ENCODE measurements at regions not wholly inside any gene's neighbourhood (a gene's known extent, or its start where the extent isn't known, plus 50 kb on each side); places are given as distances from the start of the nearest gene placed in this dataset.
A peak's percentile ranks its signal among the peaks of the same experiment; 100 is the strongest.

DNA sequence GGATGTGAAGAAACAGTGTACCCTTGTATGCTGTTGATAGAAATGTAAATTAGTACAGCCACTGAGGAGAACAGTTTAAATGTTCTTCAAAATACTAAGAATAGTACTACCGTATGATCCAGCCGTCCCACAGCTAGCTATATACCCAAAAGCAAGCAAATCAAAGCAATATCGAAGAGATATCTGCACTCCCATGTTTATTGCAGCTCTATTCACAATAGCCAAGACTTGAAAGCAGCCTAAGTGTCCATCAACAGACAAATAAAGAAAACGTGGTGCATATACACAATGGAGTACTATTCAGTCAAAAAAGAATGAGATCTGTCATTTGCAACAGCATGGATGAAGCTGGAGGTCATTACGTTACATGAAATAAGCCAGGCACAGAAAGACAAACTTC, 88.5 kb upstream of the SLC38A4 start:
- Histone ChIP-seq H3K4me3 (ENCODE audit: low read length) (no peak overlapping the region), H3K27me3 (ENCODE audit: control insufficient read depth, insufficient read depth) (no peaks in the 10 kb centered on the region), H3K27ac (ENCODE audit: low read length) (no peak overlapping the region), H3K4me1 (ENCODE audit: control insufficient read depth, insufficient read depth, low read length) (no peaks in the 10 kb centered on the region), H3K9me3 (ENCODE audit: control insufficient read depth, low read length) (no peaks in the 10 kb centered on the region)
- WGBS, result 73% methylated on average over 5 of the region's 5 CpGs
- DNase-seq, result no peak
- ATAC-seq, result no peak
- intact Hi-C loops (cut with DNase I), result no loop called here

DNA sequence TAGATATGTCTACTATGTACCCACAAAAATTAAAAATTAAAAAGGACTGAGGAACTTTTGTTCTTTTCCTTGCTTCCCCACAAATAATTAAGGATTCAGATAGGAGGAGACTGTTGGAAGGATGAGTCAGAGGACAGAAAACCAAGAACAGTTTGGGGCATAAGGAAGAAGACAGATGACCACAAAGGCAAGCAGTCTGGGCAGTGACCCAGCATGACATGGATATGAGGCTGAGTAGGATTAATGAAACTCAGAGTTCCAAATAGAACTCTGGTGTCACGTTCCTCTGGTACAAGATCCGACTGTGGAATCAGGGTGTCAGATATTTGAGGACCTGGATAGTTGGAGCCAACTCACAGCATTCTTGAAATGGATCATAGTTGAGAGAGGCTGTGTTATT, 89.3 kb upstream of the SLC38A4 start:
- no peaks in the 10 kb centered on the region for H3K4me1 ChIP-seq (ENCODE audit: control insufficient read depth, insufficient read depth, low read length)
- H3K4me3 ChIP-seq (ENCODE audit: low read length), result no peak overlapping the region
- ATAC-seq, result peak; percentile 71 to 76
- DNase-seq, result peak; percentile 20 to 49 (median 45)
- H3K9me3 ChIP-seq (ENCODE audit: control insufficient read depth, low read length), result no peaks in the 10 kb centered on the region
- H3K27me3 ChIP-seq (ENCODE audit: control insufficient read depth, insufficient read depth), result no peaks in the 10 kb centered on the region
- no peak overlapping the region for H3K27ac ChIP-seq (ENCODE audit: low read length)
- intact Hi-C loops (cut with DNase I), result no loop called here
- 45% methylated on average over 2 of the region's 2 CpGs for WGBS

DNA sequence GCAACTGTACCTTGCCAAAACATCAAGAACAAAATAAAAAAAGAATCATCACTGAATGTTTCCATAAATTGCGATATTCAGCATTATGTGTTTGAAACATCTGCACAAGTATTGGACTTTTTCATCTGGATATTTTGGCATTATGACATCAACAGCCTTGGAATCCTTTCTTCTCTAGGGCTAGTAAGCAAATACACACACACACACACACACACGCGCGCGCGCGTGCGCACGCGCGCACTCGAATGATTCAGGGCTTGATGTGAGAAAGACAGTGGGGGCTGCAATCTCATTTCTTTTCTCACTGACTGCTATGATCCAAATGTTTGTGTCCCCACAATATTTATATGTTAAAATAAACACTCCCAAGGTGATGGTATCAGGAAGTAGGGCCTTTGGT, 90.0 kb upstream of the SLC38A4 start:
- whole genome bisulfite sequencing, result 87% methylated on average over 12 of the region's 12 CpGs
- no peak overlapping the region for H3K27ac ChIP-seq (ENCODE audit: low read length)

DNA sequence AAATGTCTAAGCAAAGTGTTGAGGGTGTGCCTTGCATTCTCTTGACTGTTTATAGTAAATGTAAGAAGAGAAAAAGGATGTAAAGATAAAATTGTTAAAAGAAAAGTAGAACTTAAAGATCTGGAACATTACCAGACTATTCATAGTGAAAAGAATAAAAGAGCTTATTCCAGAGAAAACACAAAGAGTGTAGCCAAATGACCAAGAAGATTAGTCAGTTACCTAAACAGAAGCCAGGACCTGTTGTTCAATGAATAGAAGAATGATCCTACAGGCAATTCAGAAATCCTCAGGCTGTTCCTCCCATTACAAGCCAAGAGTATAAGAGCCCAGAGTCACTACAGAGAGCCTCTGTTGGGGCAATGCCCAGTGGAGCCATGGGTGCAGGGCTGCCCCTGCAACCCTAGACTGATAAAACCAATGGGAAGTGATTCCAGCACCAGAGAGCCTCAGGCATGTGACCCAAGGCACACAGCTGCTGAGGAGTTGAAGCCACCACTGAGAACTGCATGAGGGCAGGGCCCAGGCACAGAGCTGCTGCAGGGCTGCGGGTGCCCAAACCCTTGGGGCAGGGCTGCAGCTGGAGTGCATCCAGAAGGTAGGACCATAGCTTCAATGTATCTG, 91.1 kb upstream of the SLC38A4 start:
- Histone ChIP-seq H3K27ac (ENCODE audit: low read length) (no peak overlapping the region), H3K27me3 (ENCODE audit: control insufficient read depth, insufficient read depth) (no peaks in the 10 kb centered on the region), H3K4me3 (ENCODE audit: low read length) (no peak overlapping the region), H3K9me3 (ENCODE audit: control insufficient read depth, low read length) (no peaks in the 10 kb centered on the region), H3K4me1 (ENCODE audit: control insufficient read depth, insufficient read depth, low read length) (no peaks in the 10 kb centered on the region)
- WGBS, result 93% methylated on average over 1 of the region's 1 CpG
- no peak for ATAC-seq
- intact Hi-C loops (cut with DNase I), result no loop called here
- no peak for DNase-seq

More for the DNA sequence above, 90.0 kb upstream of the SLC38A4 start:
- H3K27me3 ChIP-seq (ENCODE audit: control insufficient read depth, insufficient read depth), result no peaks in the 10 kb centered on the region
- H3K4me3 ChIP-seq (ENCODE audit: low read length), result no peak overlapping the region
- DNase-seq, result no peak
- H3K4me1 ChIP-seq (ENCODE audit: control insufficient read depth, insufficient read depth, low read length), result no peaks in the 10 kb centered on the region
- intact Hi-C loops (cut with DNase I), result no loop called here
- no peaks in the 10 kb centered on the region for H3K9me3 ChIP-seq (ENCODE audit: control insufficient read depth, low read length)
- no peak for ATAC-seq

DNA sequence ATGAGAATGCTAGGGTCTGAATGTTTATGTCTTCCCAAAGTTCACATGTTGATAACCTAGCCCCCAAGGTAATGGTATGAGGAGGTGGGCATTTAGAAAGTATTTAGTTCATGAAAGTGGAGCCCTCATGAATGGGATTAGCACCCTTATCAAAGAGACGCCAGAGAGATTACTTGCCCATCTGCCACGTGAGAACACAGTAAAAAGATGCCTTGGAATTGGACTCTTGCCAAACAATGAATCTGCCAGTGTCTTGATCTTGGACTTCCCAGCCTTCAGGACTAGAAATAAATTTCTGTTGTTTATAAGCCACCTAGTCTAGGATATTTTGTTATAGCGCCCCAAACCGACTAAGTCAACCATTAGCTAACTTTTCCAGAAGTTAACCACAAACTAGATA, 92.0 kb upstream of the SLC38A4 start:
- no peak overlapping the region for H3K4me3 ChIP-seq (ENCODE audit: low read length)
- no peak for ATAC-seq
- no peaks in the 10 kb centered on the region for H3K27me3 ChIP-seq (ENCODE audit: control insufficient read depth, insufficient read depth)
- H3K9me3 ChIP-seq (ENCODE audit: control insufficient read depth, low read length), result no peaks in the 10 kb centered on the region
- 41% methylated on average over 4 of the region's 4 CpGs for WGBS
- intact Hi-C loops (cut with DNase I), result no loop called here
- no peaks in the 10 kb centered on the region for H3K4me1 ChIP-seq (ENCODE audit: control insufficient read depth, insufficient read depth, low read length)
- no peak overlapping the region for H3K27ac ChIP-seq (ENCODE audit: low read length)
- DNase-seq, result no peak

DNA sequence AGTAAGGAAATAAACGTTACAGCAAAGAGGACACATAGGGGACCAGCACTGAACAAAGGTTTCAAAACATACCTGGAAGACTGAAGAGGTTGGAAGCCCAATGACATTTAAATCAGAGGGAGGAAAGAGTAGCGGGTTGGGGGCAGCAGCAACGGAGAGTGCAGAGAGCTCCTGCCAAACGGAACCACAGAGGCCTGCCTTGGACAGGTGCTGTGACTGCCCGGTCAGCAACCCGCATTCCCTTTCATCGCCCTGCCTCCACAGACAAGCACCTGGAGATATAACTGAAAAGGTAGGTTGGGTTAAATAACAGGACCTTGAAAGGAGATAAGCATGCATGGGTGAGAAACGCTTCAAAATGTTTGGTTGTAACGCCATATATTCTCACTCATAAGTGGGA, 92.8 kb upstream of the SLC38A4 start:
- no peak overlapping the region for H3K4me3 ChIP-seq (ENCODE audit: low read length)
- intact Hi-C loops (cut with DNase I), result no loop called here
- no peak for DNase-seq
- no peaks in the 10 kb centered on the region for H3K4me1 ChIP-seq (ENCODE audit: control insufficient read depth, insufficient read depth, low read length)
- no peak for ATAC-seq
- 89% methylated on average over 9 of the region's 9 CpGs for WGBS
- no peaks in the 10 kb centered on the region for H3K9me3 ChIP-seq (ENCODE audit: control insufficient read depth, low read length)
- H3K27me3 ChIP-seq (ENCODE audit: control insufficient read depth, insufficient read depth), result no peaks in the 10 kb centered on the region
- no peak overlapping the region for H3K27ac ChIP-seq (ENCODE audit: low read length)

DNA sequence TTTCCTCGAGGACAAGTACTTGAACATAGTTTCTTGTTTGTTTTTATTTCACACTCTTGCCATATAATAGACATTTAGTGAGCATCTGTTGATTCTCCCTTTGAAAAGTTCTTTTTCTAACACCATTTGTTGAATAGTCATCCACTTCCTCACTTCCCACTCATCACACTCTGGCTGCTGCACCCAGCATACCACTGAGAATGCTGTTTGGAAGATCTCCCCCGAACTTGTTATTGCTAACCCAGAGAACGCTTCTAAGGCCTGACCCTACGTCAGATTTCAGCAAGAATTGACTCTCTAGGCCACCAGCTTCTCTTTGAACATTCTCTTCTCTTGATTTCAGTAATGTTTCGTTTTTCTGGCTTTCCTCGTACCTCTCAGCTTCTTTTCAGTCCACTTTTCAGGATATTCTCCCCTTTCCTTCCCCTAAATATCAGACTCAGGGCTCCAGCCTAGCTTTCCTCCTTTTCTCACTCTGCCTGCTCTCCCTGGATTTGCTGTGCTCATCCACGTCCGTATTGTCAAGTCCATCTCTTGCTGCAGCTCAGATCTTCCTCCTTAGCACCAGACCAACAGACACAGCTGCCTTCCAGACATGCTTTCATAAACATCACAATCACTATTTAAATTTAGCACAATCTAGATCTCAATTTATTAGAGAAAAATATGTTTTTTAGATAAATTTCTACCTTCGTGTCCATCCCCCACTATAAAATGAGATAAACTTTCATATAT, 94.0 kb upstream of the SLC38A4 start:
- ATAC-seq, result no peak
- no peak overlapping the region for H3K27ac ChIP-seq (ENCODE audit: low read length)
- no peaks in the 10 kb centered on the region for H3K9me3 ChIP-seq (ENCODE audit: control insufficient read depth, low read length)
- no peaks in the 10 kb centered on the region for H3K4me1 ChIP-seq (ENCODE audit: control insufficient read depth, insufficient read depth, low read length)
- H3K27me3 ChIP-seq (ENCODE audit: control insufficient read depth, insufficient read depth), result no peaks in the 10 kb centered on the region
- H3K4me3 ChIP-seq (ENCODE audit: low read length), result no peak overlapping the region
- 75% methylated on average over 9 of the region's 9 CpGs for WGBS
- intact Hi-C loops (cut with DNase I), result loop anchor here in 1 of 4 donors (10.0 kb wide), 1 partner anchor 235 kb away; no protein-coding TSS in a partner anchor
- DNase-seq, result no peak

DNA sequence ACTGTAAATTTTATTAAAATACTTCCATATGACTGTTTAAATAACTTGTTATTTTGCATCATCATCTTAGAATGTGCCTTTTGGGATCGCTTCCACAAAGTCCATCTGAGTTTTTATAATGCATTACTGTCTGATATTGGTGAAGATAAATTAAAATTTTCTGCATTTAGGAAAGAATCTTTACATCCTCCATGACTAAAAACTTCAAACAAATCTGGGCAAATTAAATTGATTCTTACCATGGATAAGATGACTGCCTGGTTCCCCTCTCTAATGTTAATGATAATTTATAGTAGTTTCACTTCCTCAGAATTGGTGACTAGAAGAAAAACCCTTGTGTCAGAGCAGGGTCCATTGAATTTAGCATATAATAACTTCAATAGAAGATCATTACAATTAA, 94.7 kb upstream of the SLC38A4 start:
- 93% methylated on average over 1 of the region's 1 CpG for WGBS
- ATAC-seq (no peak), DNase-seq (no peak)
- Histone ChIP-seq H3K9me3 (ENCODE audit: control insufficient read depth, low read length) (no peaks in the 10 kb centered on the region), H3K27me3 (ENCODE audit: control insufficient read depth, insufficient read depth) (no peaks in the 10 kb centered on the region), H3K27ac (ENCODE audit: low read length) (no peak overlapping the region), H3K4me1 (ENCODE audit: control insufficient read depth, insufficient read depth, low read length) (no peaks in the 10 kb centered on the region), H3K4me3 (ENCODE audit: low read length) (no peak overlapping the region)
- intact Hi-C loops (cut with DNase I), result loop anchor here in 1 of 4 donors (10.0 kb wide), 1 partner anchor 236 kb away; no protein-coding TSS in a partner anchor

DNA sequence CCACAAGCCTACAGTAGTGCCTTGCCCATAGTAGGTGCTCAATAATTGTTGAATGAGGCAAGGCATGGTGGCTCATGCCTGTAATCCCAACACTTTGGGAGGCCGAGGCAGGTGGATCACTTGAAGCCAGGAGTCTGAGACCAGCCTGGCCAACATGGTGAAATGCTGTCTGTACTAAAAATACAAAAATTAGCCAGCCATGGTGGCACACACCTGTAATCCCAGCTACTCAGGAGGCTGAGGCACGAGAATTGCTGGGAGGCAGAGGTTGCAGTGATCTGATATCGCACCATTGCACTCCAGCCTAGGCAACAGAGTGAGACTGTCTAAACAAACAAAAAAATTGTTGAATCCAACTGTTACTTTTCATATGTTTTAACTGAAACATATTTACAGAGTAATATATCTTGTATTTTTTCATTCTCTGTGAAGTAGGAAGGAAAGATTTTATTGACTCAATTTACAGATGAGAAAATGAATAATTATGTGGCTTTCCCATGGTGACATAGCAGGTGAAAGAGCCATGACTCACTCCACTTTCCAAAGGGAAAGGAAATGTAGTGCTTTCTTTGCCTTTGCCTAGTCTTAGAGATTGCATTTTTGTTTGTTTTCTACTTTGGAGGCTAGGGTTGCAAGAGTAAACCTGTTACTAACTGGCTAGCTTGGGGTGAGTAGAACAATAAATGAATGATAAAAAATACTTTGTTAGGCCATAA, 95.4 kb upstream of the SLC38A4 start:
- WGBS, result 89% methylated on average over 3 of the region's 3 CpGs
- no peak overlapping the region for H3K27ac ChIP-seq (ENCODE audit: low read length)

DNA sequence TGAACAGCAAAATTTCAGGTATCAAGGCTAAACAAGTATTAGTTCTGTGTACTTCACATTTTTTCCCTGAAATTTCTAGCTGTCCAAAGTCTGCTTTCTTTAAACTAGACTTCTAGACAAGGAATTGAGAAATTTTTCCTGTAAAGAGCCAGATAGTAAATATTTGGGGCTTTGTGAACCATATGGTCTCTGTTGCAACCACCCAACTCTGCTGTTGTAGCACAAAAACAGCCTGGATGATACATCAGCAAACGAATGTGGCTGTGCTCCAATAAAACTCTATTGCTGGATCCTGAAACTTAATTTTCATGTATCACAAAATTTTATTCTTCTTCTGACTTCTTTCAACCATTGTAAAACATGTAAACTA, 96.0 kb upstream of the SLC38A4 start:
- intact Hi-C loops (cut with DNase I), result loop anchor here in 1 of 4 donors (10.0 kb wide), 1 partner anchor 237 kb away; no protein-coding TSS in a partner anchor
- 62% methylated on average over 1 of the region's 1 CpG for WGBS
- Histone ChIP-seq H3K4me1 (ENCODE audit: control insufficient read depth, insufficient read depth, low read length) (no peaks in the 10 kb centered on the region), H3K27ac (ENCODE audit: low read length) (no peak overlapping the region), H3K27me3 (ENCODE audit: control insufficient read depth, insufficient read depth) (no peaks in the 10 kb centered on the region), H3K4me3 (ENCODE audit: low read length) (no peak overlapping the region), H3K9me3 (ENCODE audit: control insufficient read depth, low read length) (no peaks in the 10 kb centered on the region)
- ATAC-seq (no peak), DNase-seq (no peak)

More for the DNA sequence above, 95.4 kb upstream of the SLC38A4 start:
- DNase-seq (no peak), ATAC-seq (no peak)
- no peaks in the 10 kb centered on the region for H3K4me1 ChIP-seq (ENCODE audit: control insufficient read depth, insufficient read depth, low read length)
- H3K4me3 ChIP-seq (ENCODE audit: low read length), result no peak overlapping the region
- H3K27me3 ChIP-seq (ENCODE audit: control insufficient read depth, insufficient read depth), result no peaks in the 10 kb centered on the region
- intact Hi-C loops (cut with DNase I), result loop anchor here in 1 of 4 donors (10.0 kb wide), 1 partner anchor 236 kb away; no protein-coding TSS in a partner anchor
- no peaks in the 10 kb centered on the region for H3K9me3 ChIP-seq (ENCODE audit: control insufficient read depth, low read length)

DNA sequence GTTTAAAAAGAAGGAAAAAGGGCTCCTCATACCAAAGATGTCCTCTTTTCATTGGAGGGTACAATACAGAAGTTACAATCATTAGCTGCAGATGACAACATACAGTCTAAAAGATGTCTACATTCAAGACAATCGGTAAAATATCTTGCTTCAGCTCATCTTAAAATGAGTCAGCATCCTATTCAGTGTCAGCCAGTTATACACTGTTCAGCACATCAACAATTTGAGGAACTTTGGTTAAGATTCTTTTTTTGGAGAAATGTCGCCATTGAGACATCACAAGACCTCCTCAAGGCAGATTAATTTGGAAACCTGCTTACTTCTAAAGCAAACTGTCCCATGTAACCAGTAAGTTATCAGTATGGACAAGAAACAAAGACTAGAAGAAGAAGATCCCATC, 100.7 kb upstream of the SLC38A4 start:
- Histone ChIP-seq H3K27ac (ENCODE audit: low read length) (no peak overlapping the region), H3K4me3 (ENCODE audit: low read length) (no peak overlapping the region), H3K27me3 (ENCODE audit: control insufficient read depth, insufficient read depth) (no peaks in the 10 kb centered on the region), H3K4me1 (ENCODE audit: control insufficient read depth, insufficient read depth, low read length) (no peaks in the 10 kb centered on the region), H3K9me3 (ENCODE audit: control insufficient read depth, low read length) (no peaks in the 10 kb centered on the region)
- DNase-seq (no peak), ATAC-seq (no peak)
- intact Hi-C loops (cut with DNase I), result loop anchor here in 1 of 4 donors (10.0 kb wide), 1 partner anchor 242 kb away; no protein-coding TSS in a partner anchor
- WGBS, result 43% methylated on average over 2 of the region's 2 CpGs

Data from right cardiac atrium (tissue), 5 donors.